ENCODE measurements at regions not wholly inside any gene's neighbourhood (a gene's known extent, or its start where the extent isn't known, plus 50 kb on each side); places are given as distances from the start of the nearest gene placed in this dataset.
"Not testable (repeated sequence)": the region's sequence is repeated elsewhere in the genome, so short reads cannot be mapped to it uniquely, and the experiment has no call there.

DNA sequence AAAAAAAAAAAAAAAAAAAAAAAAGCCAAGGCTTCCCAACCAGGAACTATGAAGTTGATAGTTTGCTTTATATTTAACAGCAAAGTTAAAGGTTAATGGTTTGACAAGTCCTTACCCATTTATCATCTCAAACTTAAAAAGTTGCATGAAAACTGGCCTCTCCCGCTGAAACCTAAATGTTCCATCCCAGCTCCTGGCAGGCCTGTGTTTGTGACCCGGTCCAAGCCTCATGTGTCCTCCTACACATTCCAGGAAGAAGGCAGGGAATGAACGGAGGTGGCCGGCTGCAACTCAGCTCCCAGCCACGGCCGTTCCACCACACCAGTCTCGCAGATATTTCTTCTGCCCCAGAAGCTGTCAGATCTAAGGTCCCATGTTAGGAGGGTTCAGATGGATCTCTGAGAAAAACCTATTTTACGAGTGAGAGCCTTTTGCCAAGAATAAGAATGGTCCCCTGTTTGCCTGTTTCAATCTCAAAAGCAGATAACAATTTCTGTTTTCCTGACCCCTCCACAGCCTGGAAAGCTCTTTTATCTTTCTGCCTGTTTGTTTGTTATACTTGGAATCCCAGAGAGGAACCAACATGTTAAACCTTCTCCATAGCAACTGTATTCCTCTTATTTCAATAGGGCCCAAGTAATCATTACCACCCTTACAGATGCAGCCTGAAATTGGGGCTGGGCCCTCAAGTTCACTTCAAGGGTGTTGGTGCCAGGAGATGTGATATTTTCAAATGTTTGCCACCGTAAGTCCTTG, 56.5 kb downstream of the KCTD12 start:
- no peak for DNase-seq

DNA sequence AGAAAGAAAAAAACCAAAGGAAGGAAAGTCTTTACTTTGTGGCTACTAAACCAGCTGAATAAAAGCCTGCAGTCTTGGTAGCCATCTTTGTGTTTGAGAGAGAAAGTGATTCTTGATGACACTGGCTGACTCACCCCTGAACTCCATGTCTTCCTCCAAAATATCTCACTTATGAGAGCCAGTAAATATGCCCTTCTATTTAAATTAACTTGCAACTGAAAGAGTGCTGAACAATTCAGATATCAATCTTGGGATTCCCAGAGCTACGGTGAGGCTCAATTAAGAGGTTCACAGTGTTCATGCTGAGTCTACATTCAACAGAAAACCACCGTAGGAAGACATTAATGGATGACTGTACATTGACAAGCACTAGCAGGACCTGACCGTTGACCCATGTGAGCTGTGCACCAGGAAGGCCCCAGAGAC, 57.9 kb downstream of the KCTD12 start:
- no peak for DNase-seq

GRCh38 chr13:76826527-76826926, 59.7 kb downstream of the KCTD12 start:
- no peak for DNase-seq

DNA sequence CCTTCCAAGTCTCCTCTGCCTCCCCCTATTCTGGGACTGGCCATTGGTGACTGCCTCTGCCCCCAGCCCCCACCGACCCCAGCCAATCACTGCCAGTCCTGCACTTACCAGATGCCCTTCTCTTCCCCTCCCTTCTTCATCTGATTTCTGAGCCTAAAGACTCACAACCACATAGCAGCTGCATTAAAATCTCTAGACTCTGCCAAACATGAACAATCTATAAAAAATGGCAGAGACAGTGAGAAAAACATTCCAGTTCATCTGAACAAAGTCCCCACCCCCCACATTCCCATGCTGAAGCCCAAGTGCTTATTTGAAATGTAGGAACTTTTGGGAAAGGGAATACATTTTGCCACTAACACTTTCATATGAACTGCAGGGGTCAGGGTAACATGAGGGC, 60.8 kb downstream of the KCTD12 start:
- no peak for DNase-seq

DNA sequence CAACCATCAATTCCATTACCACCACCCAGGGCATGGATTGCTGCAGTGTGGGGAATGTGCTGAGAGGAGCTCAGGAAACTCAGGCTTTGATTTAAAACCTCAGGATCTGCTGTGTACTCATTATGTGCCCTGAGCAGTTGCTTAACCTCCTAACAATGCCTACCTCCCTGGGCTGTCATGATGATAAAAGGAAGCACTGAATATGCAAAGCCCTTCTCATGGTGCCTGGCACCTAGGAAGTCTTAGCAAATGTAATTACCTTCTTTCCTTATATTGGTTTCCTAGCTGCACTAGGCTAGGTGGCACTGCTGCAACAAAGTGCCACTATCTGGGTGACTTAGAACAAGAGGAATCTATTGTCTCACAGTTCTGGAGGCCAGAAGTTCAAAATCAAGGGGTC, 62.2 kb downstream of the KCTD12 start:
- DNase-seq, result no peak

GRCh38 chr13:76822698-76823267, 63.4 kb downstream of the KCTD12 start:
- DNase-seq, result no peak

DNA sequence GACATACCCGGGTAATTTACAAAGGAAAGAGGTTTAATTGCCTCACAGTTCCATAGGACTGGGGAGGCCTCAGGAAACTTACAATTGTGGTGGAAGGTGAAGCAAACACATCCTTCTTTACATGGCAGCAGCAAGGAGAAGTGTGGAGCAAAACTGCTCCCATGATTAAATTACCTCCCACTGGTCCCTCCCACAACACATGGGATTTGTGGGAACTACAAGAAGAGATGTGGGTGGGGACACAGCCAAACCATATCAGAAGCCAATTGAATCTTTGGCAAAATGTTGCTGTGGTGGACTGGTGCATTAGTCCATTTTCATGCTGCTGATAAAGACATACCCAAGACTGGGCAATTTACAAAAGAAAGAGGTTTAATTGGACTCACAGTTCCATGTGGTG, 65.0 kb downstream of the KCTD12 start:
- not testable (repeated sequence) for DNase-seq

- no peak for DNase-seq
Observed at GRCh38 chr13:76820759-76821158, 65.4 kb downstream of the KCTD12 start.

- DNase-seq, result no peak
Observed at GRCh38 chr13:76816394-76816793, 69.8 kb downstream of the KCTD12 start.

DNA sequence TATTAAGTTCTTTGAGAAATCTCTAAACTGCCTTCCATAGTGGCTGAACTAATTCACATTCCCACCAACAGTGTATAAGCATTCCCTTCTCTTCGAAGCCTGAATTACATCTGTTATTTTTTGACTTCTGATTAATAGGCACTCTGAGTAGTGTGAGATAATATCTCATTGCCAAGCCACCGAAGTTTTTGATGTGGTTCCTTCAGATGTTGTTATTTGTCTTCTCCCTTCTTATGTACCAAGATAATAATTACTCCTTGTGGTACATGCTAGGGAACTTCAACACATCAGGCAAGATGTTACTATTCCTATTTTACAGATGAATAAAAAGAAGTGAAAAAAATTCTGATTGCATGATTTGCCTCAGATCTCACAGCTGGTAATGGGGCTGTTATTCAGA, 70.9 kb downstream of the KCTD12 start:
- no peak for DNase-seq

- DNase-seq, result no peak
Observed at GRCh38 chr13:76813891-76814290, 72.3 kb downstream of the KCTD12 start.

DNA sequence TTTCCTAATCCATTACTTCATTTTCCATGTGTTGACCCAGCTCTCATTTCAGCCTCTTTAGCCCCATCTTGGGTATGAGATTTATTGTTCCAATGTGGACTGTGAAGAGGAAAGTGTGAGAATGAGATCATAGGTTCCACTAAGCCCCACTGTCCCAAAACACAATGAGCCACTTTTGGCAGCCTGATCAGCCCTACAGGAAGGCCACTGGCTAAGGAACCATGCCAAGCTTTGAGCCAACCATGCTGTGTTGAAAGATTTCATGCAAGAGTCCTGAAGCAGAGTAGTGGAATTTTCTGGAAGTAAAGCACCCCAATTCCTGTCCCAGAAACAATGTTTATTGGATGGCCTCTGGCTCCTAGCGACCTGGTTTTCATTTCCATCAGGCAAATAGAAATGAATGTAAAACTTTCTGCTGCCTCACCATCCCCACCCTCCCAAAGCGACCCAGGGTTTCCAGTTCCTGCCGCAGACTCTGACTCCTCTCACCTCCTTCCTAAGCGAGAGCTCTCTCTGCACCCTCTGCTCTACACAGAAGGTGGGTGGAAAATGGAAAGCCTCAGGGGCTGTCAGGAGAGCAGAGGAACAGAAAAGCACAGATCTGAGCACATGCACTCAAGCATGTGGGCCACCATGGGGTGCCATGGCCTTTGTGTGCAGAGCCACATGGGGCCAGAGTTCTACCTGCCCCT, 73.1 kb downstream of the KCTD12 start:
- DNase-seq, result no peak

DNA sequence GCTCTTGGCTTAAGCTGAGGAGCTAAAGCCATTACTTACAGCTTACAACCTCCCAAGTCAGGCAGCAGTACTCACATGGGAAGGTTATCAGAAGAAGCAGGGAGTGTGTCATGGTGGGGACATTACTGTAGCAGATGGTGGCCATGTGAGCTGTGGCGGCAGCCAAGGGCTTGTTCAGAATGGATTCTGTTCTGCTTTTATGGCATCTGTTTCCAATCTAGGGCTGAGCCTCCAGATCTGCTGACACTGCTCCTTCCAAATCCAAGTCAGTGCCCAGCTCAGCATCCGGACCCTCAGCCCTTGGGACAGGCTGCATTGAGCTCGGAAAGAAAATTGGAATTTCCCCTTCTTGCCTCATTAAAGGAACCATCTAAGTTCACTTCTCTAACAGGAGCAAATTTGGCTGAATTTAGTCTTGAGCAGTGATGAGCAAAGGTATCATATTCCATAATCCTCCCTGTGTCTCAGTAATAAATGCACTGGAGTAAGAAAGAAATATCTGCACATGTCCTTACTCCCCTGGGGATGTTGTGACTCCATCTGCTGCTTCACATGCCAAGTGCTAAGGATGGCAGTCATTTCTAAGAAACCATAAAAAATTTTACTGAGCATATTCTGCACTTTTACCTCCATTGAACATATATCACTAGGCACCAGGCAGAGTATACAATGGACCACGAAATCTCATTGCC, 73.9 kb downstream of the KCTD12 start:
- no peak for DNase-seq

- DNase-seq, result no peak
Observed at GRCh38 chr13:76809389-76809788, 76.8 kb downstream of the KCTD12 start.

DNA sequence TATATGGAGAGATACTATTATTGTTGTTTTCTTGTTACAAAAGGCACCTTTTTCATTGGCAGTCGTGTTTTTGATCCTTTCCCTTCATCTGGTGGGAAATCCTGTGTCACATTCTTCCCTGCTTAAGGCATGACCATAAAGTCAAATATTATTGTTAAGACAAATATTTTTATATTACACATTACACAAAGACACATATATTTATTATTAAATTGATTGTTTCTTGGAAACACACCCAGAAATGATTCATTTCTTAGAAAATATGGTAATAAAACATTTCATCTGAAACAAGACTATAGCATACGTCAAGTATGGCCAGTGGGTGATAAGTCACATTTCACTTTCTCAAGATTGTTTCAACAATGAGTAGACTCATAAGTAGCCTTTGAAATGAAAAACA, 77.3 kb downstream of the KCTD12 start:
- DNase-seq, result no peak

GRCh38 chr13:76804801-76805200, 81.4 kb downstream of the KCTD12 start:
- no peak for DNase-seq

- DNase-seq, result peak; percentile 23
Observed at GRCh38 chr13:76803831-76804230, 82.4 kb downstream of the KCTD12 start.

DNA sequence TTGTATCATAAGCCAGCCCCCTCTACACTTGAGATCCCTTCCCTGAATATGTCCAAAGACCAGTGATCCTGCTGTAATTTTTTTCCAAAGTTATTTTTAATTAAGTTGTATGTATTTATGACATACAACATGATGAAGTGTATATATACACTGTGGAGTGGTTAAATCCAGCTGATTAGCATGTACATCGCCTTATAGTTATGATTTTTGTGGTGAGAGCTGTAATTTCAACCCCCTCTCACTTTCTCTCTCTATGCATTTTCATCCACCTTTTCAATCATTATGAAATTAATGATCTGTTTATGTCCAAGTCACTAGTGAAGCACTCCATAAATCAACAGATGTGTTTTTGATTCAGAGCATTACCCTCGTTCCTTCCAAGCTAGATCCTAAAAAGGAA, 85.3 kb downstream of the KCTD12 start:
- DNase-seq, result no peak

- DNase-seq, result no peak
Observed at GRCh38 chr13:76799696-76800095, 86.5 kb downstream of the KCTD12 start.

GRCh38 chr13:76798037-76798436, 88.2 kb downstream of the KCTD12 start:
- peak; percentile 57 for DNase-seq

DNA sequence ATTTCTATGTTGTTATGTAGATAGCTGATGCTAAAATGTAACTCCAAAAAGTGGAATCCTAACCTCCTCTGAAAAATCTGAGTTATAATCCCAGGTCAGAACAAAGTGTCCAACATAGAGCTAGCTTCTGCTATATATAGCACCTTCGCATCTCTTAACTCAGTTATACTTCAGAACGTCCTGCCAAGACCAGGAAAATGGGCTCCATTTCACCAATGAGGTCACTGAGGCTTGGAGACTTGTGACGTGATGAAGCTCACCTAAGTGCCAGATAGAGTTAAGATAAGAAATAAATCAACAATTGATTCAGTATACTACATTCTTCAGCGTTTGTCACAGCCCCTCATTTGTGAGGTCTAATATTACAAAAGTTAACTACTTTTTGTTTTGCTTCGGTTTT, 88.8 kb downstream of the KCTD12 start:
- DNase-seq, result no peak

DNA sequence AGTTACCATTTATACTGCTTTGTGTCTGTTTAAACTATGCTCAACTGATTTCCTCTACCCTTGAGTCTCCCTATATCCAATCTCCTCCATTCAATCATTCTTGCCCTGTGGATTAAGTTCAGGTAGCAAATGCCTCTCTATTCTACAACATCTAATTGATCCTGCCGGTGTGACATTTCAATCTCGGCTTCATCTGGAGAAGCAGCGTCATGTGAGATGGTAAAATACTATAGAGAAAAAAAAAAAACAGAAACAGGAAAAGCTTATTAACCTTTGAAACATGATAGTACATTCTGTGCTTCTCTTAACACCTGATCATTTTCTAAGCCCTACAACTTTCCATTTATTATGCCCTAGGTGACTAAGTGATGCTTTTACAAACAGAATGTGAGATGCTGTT, 89.4 kb downstream of the KCTD12 start:
- DNase-seq, result no peak

Measured in CD4-positive, alpha-beta T cell treated with Interleukin-15 for 1 hour (primary cell).